Immature natural killer cell (primary cell): ENCODE measurements at regions not wholly inside any gene's neighbourhood (a gene's known extent, or its start where the extent isn't known, plus 50 kb on each side); places are given as distances from the start of the nearest gene placed in this dataset.
A peak's percentile ranks its signal among the peaks of the same experiment; 100 is the strongest.
"Not testable (repeated sequence)": the region's sequence is repeated elsewhere in the genome, so short reads cannot be mapped to it uniquely, and the experiment has no call there.

Source experiments
- DNase-seq, 3 donors: peaks; one replicate each; pipeline ENCODE4 v3.0.0; 2022; ENCODE audit warnings: mixed read lengths in 1 of 3
- H3K27ac Mint-ChIP-seq, 6 donors: one replicate each; pipeline ENCODE4 v1.8.0; 2020; ENCODE audit warnings: mixed read lengths in 6 of 6, mild to moderate bottlenecking in 5 of 6, inconsistent platforms in 4 of 6, moderate library complexity in 3 of 6
- H3K27me3 Mint-ChIP-seq, 3 donors: one replicate each; pipeline ENCODE4 v1.8.0; 2020 to 2021; ENCODE audit warnings: low read depth in 3 of 3, mild to moderate bottlenecking in 3 of 3, mixed read lengths in 3 of 3, moderate library complexity in 3 of 3, inconsistent platforms in 1 of 3
- H3K36me3 Mint-ChIP-seq, 3 donors: one replicate each; pipeline ENCODE4 v1.8.0; 2020; ENCODE audit warnings: mixed read lengths in 3 of 3, inconsistent platforms in 2 of 3, mild to moderate bottlenecking in 2 of 3
- H3K4me1 Mint-ChIP-seq, 2 donors: one replicate each; pipeline ENCODE4 v1.8.0; 2020; ENCODE audit warnings: inconsistent platforms in 2 of 2, mild to moderate bottlenecking in 2 of 2, mixed read lengths in 2 of 2, moderate library complexity in 1 of 2
- H3K4me3 Mint-ChIP-seq, 5 donors: one replicate each; pipeline ENCODE4 v1.8.0; 2020; ENCODE audit warnings: mild to moderate bottlenecking in 5 of 5, mixed read lengths in 5 of 5, inconsistent platforms in 3 of 5, moderate library complexity in 3 of 5
- H3K9me3 Mint-ChIP-seq, 6 donors: one replicate each; pipeline ENCODE4 v1.8.0; 2020; ENCODE audit warnings: mild to moderate bottlenecking in 6 of 6, mixed read lengths in 6 of 6, inconsistent platforms in 4 of 6, moderate library complexity in 3 of 6

GRCh38 chr3:197618408-197618807 is 62.6 kb upstream of the BDH1 start:
- H3K9me3 Mint-ChIP-seq, H3K27ac Mint-ChIP-seq: not testable (repeated sequence)
- H3K36me3 Mint-ChIP-seq, result peaks cover 38 to 54% (median 43%) of the 10 kb centered on the region in 3 donors

DNA sequence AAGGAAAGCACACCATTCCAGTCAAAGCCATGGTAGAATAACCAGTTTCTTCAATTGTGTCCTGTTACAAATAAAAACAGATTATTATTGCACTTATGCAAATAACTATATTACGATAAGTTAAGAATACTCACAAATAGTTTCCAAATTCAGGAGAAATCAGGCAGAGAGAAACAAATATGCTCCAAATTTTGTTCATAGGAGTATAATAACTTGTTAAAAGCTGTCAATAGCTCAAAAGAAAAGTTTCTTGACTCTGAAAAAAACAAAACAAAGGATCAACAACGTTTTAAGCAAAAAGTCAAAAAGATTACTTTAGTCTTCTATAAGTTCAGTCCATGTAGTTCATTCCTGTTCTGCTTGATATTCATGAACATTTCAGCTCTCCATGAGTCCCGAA is 59.7 kb upstream of the BDH1 start:
- Mint-ChIP-seq H3K27ac (peak overlapping the region in 1 of 6 donors; percentile 45), H3K36me3 (peaks cover 44 to 56% (median 47%) of the 10 kb centered on the region in 3 donors), H3K4me1 (peaks cover 6 to 7% of the 10 kb centered on the region in 2 donors), H3K4me3 (no peak overlapping the region), H3K27me3 (no peaks in the 10 kb centered on the region), H3K9me3 (no peaks in the 10 kb centered on the region)
- no peak for DNase-seq

More at GRCh38 chr3:197618408-197618807, 62.6 kb upstream of the BDH1 start:
- not testable (repeated sequence) for H3K27me3 Mint-ChIP-seq, H3K4me1 Mint-ChIP-seq, H3K4me3 Mint-ChIP-seq, DNase-seq

DNA sequence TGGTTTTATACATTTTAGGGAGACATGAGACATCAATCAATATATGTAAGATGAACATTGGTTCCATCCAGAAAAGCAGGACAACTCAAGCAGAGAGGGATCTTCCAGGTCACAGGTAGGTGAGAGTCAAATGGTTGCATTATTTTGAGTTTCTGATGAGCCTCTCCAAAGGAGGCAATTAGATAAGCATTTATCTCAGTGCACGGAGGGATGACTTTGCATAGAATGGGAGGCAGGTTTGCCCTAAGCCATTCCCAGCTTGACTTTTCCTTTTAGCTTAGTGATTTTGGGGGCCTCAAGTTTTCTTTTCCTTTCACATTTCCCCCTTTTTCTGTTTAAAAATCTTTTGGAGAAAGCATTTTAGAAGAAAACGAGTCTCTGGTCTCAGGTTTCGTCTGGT is 58.4 kb upstream of the BDH1 start:
- H3K27me3 Mint-ChIP-seq, result not testable (repeated sequence)

DNA sequence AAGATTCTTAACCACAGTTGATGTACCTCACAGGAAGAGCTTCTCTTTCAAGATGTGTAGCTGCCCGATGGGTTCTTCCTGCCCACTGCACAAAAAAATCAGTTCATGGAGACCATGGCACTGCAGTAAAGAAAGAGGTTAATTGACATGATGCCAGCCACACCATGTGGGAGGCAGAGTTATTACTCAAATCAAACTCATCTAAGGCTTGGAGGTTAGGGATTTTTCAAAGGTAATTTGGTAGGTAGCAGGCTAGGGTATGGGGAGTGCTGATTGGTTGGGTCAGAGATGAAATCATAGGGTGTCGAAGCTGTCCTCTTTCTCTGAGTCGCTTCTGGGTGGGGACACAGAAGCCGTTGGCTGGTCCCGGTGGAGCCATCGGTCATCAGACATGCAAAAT is 57.4 kb upstream of the BDH1 start:
- peak overlapping the region in 5 of 6 donors; percentile 3 to 79 (median 28) for H3K27ac Mint-ChIP-seq
- peaks cover 44 to 55% (median 53%) of the 10 kb centered on the region in 3 donors for H3K36me3 Mint-ChIP-seq
- H3K4me3 Mint-ChIP-seq, result no peak overlapping the region
- H3K9me3 Mint-ChIP-seq, result no peaks in the 10 kb centered on the region
- H3K4me1 Mint-ChIP-seq, result peaks cover 6 to 7% of the 10 kb centered on the region in 2 donors
- DNase-seq, result no peak
- H3K27me3 Mint-ChIP-seq, result no peaks in the 10 kb centered on the region

More for the DNA sequence above, 58.4 kb upstream of the BDH1 start:
- Mint-ChIP-seq H3K27ac (peak overlapping the region in 1 of 6 donors; percentile 79), H3K36me3 (peaks cover 44 to 56% (median 52%) of the 10 kb centered on the region in 3 donors)
- not testable (repeated sequence) for DNase-seq, H3K4me1 Mint-ChIP-seq, H3K9me3 Mint-ChIP-seq, H3K4me3 Mint-ChIP-seq

DNA sequence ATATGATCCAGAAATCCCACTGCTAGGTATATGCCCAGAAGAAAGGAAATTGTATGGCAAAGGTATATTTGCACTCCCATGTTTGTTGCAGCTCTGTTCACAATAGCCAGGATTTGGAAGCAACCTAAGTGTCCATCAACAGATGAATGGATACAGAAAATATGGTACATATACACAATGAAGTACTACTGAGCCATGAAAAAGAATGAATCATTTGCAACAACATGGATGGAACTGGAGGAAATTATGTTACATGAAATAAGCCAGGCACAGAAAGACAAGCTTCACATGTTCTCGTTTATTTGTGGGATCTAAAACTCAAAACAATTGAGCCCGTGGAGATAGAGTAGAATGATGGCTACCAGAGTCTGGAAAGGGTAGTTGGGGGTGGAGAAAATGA is 55.5 kb upstream of the BDH1 start:
- peak overlapping the region in 2 of 6 donors; percentile 4 to 35 for H3K27ac Mint-ChIP-seq
- H3K4me3 Mint-ChIP-seq, result no peak overlapping the region

GRCh38 chr3:197606468-197606867 is 50.7 kb upstream of the BDH1 start:
- no peak for DNase-seq
- Mint-ChIP-seq H3K27me3 (no peaks in the 10 kb centered on the region), H3K4me3 (no peak overlapping the region), H3K9me3 (no peaks in the 10 kb centered on the region), H3K36me3 (peaks cover 17 to 18% (median 18%) of the 10 kb centered on the region in 3 donors), H3K27ac (no peak overlapping the region), H3K4me1 (no peaks in the 10 kb centered on the region)

More for the DNA sequence above, 55.5 kb upstream of the BDH1 start:
- DNase-seq, result no peak
- no peaks in the 10 kb centered on the region for H3K9me3 Mint-ChIP-seq
- peaks cover 6 to 7% of the 10 kb centered on the region in 2 donors for H3K4me1 Mint-ChIP-seq
- no peaks in the 10 kb centered on the region for H3K27me3 Mint-ChIP-seq
- peaks cover 47 to 51% (median 47%) of the 10 kb centered on the region in 3 donors for H3K36me3 Mint-ChIP-seq
